Neural cell (in vitro differentiated cells): ENCODE measurements at regions not wholly inside any gene's neighbourhood (a gene's known extent, or its start where the extent isn't known, plus 50 kb on each side); places are given as distances from the start of the nearest gene placed in this dataset.
"Not testable (repeated sequence)": the region's sequence is repeated elsewhere in the genome, so short reads cannot be mapped to it uniquely, and the experiment has no call there.

ENCODE experiments used
- H2AFZ ChIP-seq: fragments of 200-600, 300-800 bp; sonication (generic), shearing (Covaris generic); 2 replicates; pipeline ENCODE4 v1.6.0; 2014; ENCODE audit warnings: low read depth, mild to moderate bottlenecking, antibody characterized with exemption, low read length, moderate library complexity
- H3F3A ChIP-seq: fragments of 200-600 bp; shearing (Covaris generic); 2 replicates; pipeline ENCODE4 v1.6.1; 2016; ENCODE audit warnings: mild to moderate bottlenecking, moderate library complexity, mixed read lengths, antibody characterized with exemption, low read length; ENCODE audit not compliant: insufficient read depth, poor library complexity, severe bottlenecking
- H3K27ac ChIP-seq: fragments of 200-600, 300-800 bp; sonication (generic), shearing (Covaris generic); 2 replicates; pipeline ENCODE4 v1.5.1; 2014; ENCODE audit warnings: mild to moderate bottlenecking, low read length, moderate library complexity
- H3K27me3 ChIP-seq: fragments of 300-800, 200-600 bp; sonication (generic), shearing (Covaris generic); 2 replicates; pipeline ENCODE4 v1.6.0; 2014; ENCODE audit warnings: mild to moderate bottlenecking, low read depth, low read length, moderate library complexity; ENCODE audit not compliant: insufficient read depth
- H3K36me3 ChIP-seq: fragments of 300-800, 200-600 bp; sonication (generic), shearing (Covaris generic); 2 replicates; pipeline ENCODE4 v1.5.1; 2014; ENCODE audit warnings: mild to moderate bottlenecking, antibody characterized with exemption, low read length, moderate library complexity; ENCODE audit not compliant: insufficient read depth
- H3K4me2 ChIP-seq: fragments of 300-800, 200-600 bp; sonication (generic), shearing (Covaris generic); 2 replicates; pipeline ENCODE4 v1.6.0; 2014; ENCODE audit warnings: mild to moderate bottlenecking, low read length
- H3K4me3 ChIP-seq: fragments of 300-800, 200-600 bp; sonication (generic), shearing (Covaris generic); 2 replicates; pipeline ENCODE4 v1.5.1; 2014; ENCODE audit warnings: mild to moderate bottlenecking, low read length, moderate library complexity
- H3K79me2 ChIP-seq: fragments of 200-600 bp; shearing (Covaris generic); replicated peaks from 2 replicates; pipeline ENCODE4 v1.6.0; 2014; ENCODE audit warnings: mild to moderate bottlenecking, low read length, moderate library complexity; ENCODE audit not compliant: insufficient read depth
- H3K9ac ChIP-seq: fragments of 300-800, 200-600 bp; sonication (generic), shearing (Covaris generic); 2 replicates; pipeline ENCODE4 v1.6.1; 2016; ENCODE audit warnings: mild to moderate bottlenecking, low read length, mixed read lengths
- H3K9me2 ChIP-seq: fragments of 200-600 bp; shearing (Covaris generic); 2 replicates; pipeline ENCODE4 v1.6.1; 2016; ENCODE audit warnings: mild to moderate bottlenecking, low read length, mixed read lengths; ENCODE audit not compliant: insufficient read depth
- H3K9me3 ChIP-seq: fragments of 200-600, 300-800 bp; sonication (generic), shearing (Covaris generic); 2 replicates; pipeline ENCODE4 v1.6.1; 2016; ENCODE audit warnings: mild to moderate bottlenecking, mixed run types, low read length, moderate library complexity, mixed read lengths
- H4K20me1 ChIP-seq: fragments of 200-600 bp; shearing (Covaris generic); 2 replicates; pipeline ENCODE4 v1.6.1; 2016; ENCODE audit warnings: mild to moderate bottlenecking, mixed run types; ENCODE audit not compliant: insufficient read depth
- CTCF ChIP-seq: fragments of 450-650 bp; IDR thresholded peaks from 2 replicates; pipeline ENCODE4 v1.5.1; 2014; ENCODE audit warnings: antibody characterized with exemption, mild to moderate bottlenecking, moderate library complexity; ENCODE audit not compliant: poor library complexity, severe bottlenecking
- EP300 ChIP-seq: fragments of 450-650 bp; conservative IDR thresholded peaks from 2 replicates; pipeline ENCODE4 v1.6.1; 2014; ENCODE audit warnings: antibody characterized with exemption, mild to moderate bottlenecking, moderate library complexity; ENCODE audit not compliant: poor library complexity, severe bottlenecking
- EZH2 ChIP-seq: fragments of 200-600, 300-800 bp; shearing (Covaris generic), sonication (generic); IDR thresholded peaks from 2 replicates; pipeline ENCODE4 v1.6.1; 2014; ENCODE audit warnings: antibody characterized with exemption, low read length, borderline replicate concordance, mild to moderate bottlenecking; ENCODE audit not compliant: insufficient read depth, poor library complexity, severe bottlenecking
- MXI1 ChIP-seq: fragments of 450-650 bp; conservative IDR thresholded peaks from 2 replicates; pipeline ENCODE4 v1.6.1; 2014; ENCODE audit warnings: antibody characterized with exemption, mild to moderate bottlenecking; ENCODE audit not compliant: poor library complexity, severe bottlenecking
- POLR2AphosphoS5 ChIP-seq: IDR thresholded peaks from 2 replicates; pipeline ENCODE4 v1.6.1; 2012
- RAD21 ChIP-seq: fragments of 450-650 bp; conservative IDR thresholded peaks from 2 replicates; pipeline ENCODE4 v1.6.1; 2014; ENCODE audit warnings: antibody characterized with exemption, mild to moderate bottlenecking, moderate library complexity
- SMC3 ChIP-seq: fragments of 450-650 bp; conservative IDR thresholded peaks from 2 replicates; pipeline ENCODE4 v1.6.1; 2014; ENCODE audit warnings: antibody characterized with exemption, mild to moderate bottlenecking, moderate library complexity; ENCODE audit not compliant: poor library complexity
- TAF1 ChIP-seq: IDR thresholded peaks from 2 replicates; pipeline ENCODE4 v1.6.1; 2012; ENCODE audit warnings: low read depth
- TF ChIP-seq, protein P1 (sequence below): IDR thresholded peaks from 2 replicates; pipeline ENCODE4 v1.6.1; 2012; ENCODE audit warnings: borderline replicate concordance

DNA sequence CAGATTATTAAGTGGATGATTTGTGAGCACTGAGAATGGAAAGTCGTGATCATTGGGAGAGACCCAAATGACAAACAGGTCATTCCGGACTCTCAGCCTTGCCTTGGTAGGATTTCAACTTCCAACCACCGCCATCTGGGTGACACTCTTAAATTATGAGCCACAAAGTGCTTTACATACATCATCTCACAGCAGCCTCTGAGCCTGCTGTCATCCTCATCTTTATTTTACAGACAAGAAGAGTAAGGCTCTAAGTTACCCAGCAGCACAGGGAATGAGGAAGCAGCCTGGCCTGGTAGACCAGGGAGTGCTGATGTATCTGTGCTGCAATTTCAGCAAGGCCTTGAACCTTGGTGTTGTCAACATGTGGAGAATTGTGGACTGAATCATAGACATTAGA is 105.8 kb upstream of the TRIM2 start:
- H3F3A ChIP-seq, result no peaks in the 10 kb centered on the region
- H3K27ac ChIP-seq, result no peak overlapping the region
- no peak overlapping the region for H2AFZ ChIP-seq
- H3K9me2 ChIP-seq, result no peaks in the 10 kb centered on the region
- H3K36me3 ChIP-seq, result no peaks in the 10 kb centered on the region
- TF ChIP-seq SMC3 (no peak), TAF1 (no peak), RAD21 (no peak), POLR2AphosphoS5 (no peak), CTCF (no peak), EP300 (no peak), MXI1 (no peak), EZH2 (no peak)
- TF ChIP-seq, protein P1, sequence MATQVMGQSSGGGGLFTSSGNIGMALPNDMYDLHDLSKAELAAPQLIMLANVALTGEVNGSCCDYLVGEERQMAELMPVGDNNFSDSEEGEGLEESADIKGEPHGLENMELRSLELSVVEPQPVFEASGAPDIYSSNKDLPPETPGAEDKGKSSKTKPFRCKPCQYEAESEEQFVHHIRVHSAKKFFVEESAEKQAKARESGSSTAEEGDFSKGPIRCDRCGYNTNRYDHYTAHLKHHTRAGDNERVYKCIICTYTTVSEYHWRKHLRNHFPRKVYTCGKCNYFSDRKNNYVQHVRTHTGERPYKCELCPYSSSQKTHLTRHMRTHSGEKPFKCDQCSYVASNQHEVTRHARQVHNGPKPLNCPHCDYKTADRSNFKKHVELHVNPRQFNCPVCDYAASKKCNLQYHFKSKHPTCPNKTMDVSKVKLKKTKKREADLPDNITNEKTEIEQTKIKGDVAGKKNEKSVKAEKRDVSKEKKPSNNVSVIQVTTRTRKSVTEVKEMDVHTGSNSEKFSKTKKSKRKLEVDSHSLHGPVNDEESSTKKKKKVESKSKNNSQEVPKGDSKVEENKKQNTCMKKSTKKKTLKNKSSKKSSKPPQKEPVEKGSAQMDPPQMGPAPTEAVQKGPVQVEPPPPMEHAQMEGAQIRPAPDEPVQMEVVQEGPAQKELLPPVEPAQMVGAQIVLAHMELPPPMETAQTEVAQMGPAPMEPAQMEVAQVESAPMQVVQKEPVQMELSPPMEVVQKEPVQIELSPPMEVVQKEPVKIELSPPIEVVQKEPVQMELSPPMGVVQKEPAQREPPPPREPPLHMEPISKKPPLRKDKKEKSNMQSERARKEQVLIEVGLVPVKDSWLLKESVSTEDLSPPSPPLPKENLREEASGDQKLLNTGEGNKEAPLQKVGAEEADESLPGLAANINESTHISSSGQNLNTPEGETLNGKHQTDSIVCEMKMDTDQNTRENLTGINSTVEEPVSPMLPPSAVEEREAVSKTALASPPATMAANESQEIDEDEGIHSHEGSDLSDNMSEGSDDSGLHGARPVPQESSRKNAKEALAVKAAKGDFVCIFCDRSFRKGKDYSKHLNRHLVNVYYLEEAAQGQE, result no peak
- H4K20me1 ChIP-seq, result no peaks in the 10 kb centered on the region
- no peak overlapping the region for H3K9ac ChIP-seq
- H3K27me3 ChIP-seq, result no peaks in the 10 kb centered on the region
- H3K79me2 ChIP-seq, result no peaks in the 10 kb centered on the region
- no peak overlapping the region for H3K4me2 ChIP-seq
- no peak overlapping the region for H3K4me3 ChIP-seq
- H3K9me3 ChIP-seq, result no peaks in the 10 kb centered on the region

DNA sequence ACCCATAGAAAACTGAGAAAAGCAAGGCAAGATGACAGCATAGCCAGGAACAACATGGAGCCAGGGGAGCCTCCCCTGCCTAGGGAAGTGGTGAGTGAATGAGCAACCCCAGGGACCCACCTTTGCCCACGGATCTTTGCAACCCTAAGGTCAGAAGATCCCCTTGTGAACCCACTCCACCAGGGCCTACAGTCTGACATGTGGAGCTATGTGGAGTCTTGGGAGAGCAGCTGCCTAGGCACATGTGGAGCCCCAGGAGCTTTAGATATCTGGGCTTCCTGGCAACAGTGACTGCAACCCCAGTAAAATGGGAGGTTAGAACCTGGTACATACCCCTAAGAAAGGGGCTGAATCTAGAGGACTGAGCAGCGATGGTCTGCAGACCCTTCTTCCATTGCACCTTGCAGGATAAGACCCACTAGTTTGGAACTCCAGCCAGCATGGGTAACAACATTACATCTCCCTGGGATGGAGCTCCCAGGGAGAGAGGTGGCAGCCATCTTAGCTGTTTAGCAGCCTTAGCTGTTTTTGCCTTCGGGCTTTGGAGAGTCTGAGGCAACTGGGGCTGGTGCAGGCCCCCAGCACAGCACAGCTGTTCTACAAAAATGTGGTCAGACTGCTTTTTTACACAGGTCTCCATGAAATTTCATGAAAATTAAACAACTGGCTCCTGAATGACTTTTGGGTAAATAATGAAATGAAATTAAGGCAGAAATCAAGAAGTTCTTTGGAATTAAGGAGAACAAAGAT is 104.7 kb upstream of the TRIM2 start:
- no peaks in the 10 kb centered on the region for H3F3A ChIP-seq
- H3K27ac ChIP-seq, result no peak overlapping the region
- no peak overlapping the region for H3K4me3 ChIP-seq
- H4K20me1 ChIP-seq, result no peaks in the 10 kb centered on the region
- H2AFZ ChIP-seq, result no peak overlapping the region
- H3K9ac ChIP-seq, result no peak overlapping the region
- no peaks in the 10 kb centered on the region for H3K9me2 ChIP-seq
- H3K9me3 ChIP-seq, result no peaks in the 10 kb centered on the region
- TF ChIP-seq EZH2 (no peak), CTCF (no peak), POLR2AphosphoS5 (no peak), RAD21 (no peak), MXI1 (no peak), EP300 (no peak), SMC3 (no peak), TAF1 (no peak)
- TF ChIP-seq, protein P1, result no peak
- no peak overlapping the region for H3K4me2 ChIP-seq
- no peaks in the 10 kb centered on the region for H3K36me3 ChIP-seq
- H3K27me3 ChIP-seq, result no peaks in the 10 kb centered on the region
- H3K79me2 ChIP-seq, result no peaks in the 10 kb centered on the region

DNA sequence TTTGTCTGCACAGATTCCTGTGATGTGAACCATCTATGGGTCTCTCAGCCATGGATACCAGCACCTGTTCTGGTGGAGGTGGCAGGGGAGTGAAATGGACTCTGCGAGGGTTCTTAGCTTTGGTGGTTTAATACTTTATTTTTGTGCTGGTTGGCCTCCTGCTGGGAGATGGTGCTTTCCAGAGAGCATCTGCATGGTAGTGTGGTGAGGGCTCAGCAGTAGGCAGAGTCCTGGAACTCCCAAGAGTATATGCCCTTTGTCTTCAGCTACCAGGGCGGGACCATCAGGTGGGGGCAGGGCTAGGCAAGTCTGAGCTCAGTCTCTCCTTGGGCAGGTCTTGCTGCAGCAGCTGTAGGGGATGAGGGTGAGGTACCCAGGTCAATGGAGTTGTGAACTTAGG is 97.5 kb upstream of the TRIM2 start:
- H3K4me2 ChIP-seq, H3F3A ChIP-seq, H3K9me3 ChIP-seq, H2AFZ ChIP-seq, H3K4me3 ChIP-seq, H3K9ac ChIP-seq, H3K27ac ChIP-seq, H4K20me1 ChIP-seq, H3K9me2 ChIP-seq, H3K79me2 ChIP-seq, H3K36me3 ChIP-seq, H3K27me3 ChIP-seq: not testable (repeated sequence)
